Mucosa of descending colon (tissue), 3 donors: ENCODE measurements at regions not wholly inside any gene's neighbourhood (a gene's known extent, or its start where the extent isn't known, plus 50 kb on each side); places are given as distances from the start of the nearest gene placed in this dataset.

Source experiments
- ATAC-seq: fragments of 200-7000 bp; cut with Tn5 transposase; one replicate; pipeline ENCODE4 v1.9.1; 2020; ENCODE audit warnings: mild to moderate bottlenecking, moderate library complexity
- DNase-seq, 3 donors: peaks; one replicate each; pipeline ENCODE4 v3.0.0-alpha.2; 2020
- H3K36me3 ChIP-seq: fragments of 200-600 bp; one replicate; pipeline ENCODE4 v1.8.0; 2021; ENCODE audit warnings: low read depth, mild to moderate bottlenecking
- H3K4me1 ChIP-seq: fragments of 200-600 bp; one replicate; pipeline ENCODE4 v1.8.0; 2021; ENCODE audit warnings: low read depth, mild to moderate bottlenecking
- H3K4me3 ChIP-seq: fragments of 200-600 bp; one replicate; pipeline ENCODE4 v1.8.0; 2021; ENCODE audit warnings: mild to moderate bottlenecking
- H3K9me3 ChIP-seq: fragments of 200-600 bp; one replicate; pipeline ENCODE4 v1.8.0; 2021; ENCODE audit warnings: mild to moderate bottlenecking
- CTCF ChIP-seq: fragments of 200-600 bp; IDR thresholded peaks from one replicate; pipeline ENCODE4 v1.8.0; 2022; ENCODE audit warnings: antibody characterized with exemption, mild to moderate bottlenecking
- intact Hi-C, 2 donors: fragments of 100-400 bp; cut with DNase I in 1 of 2; cut with micrococcal nuclease in 1 of 2; formaldehyde crosslinking; loops; one replicate each; pipeline versions ENCODE4 v1.11.0 to v1.11.1; 2022; cut with DNase I, micrococcal nuclease
- donor health status: DM: no; HTN: no; CAD: no; lungs with moderate emphysema.
- donor health status: DM: no; HTN: no; CAD: no.
- donor health status: DM: no; HTN: yes; CAD: no.

GRCh38 chr9:20015427-20015931 is 226.6 kb upstream of the SLC24A2 start:
- H3K4me3 ChIP-seq, result no peak overlapping the region
- H3K4me1 ChIP-seq, result no peaks in the 10 kb centered on the region
- ATAC-seq (no peak), DNase-seq (no peak)
- no peaks in the 10 kb centered on the region for H3K9me3 ChIP-seq
- no peak for TF ChIP-seq CTCF
- intact Hi-C loops, result no loop called here
- H3K36me3 ChIP-seq, result no peaks in the 10 kb centered on the region

- intact Hi-C loops, result no loop called here
- ATAC-seq, result no peak
- no peaks in the 10 kb centered on the region for H3K36me3 ChIP-seq
- H3K4me3 ChIP-seq, result no peak overlapping the region
- no peak for DNase-seq
- TF ChIP-seq CTCF, result no peak
- no peaks in the 10 kb centered on the region for H3K4me1 ChIP-seq
- H3K9me3 ChIP-seq, result no peaks in the 10 kb centered on the region
These were observed 225.3 kb upstream of the SLC24A2 start for GRCh38 chr9:20014168-20014567.

- ATAC-seq (no peak), DNase-seq (no peak)
- Histone ChIP-seq H3K36me3 (no peaks in the 10 kb centered on the region), H3K4me3 (no peak overlapping the region), H3K9me3 (no peaks in the 10 kb centered on the region), H3K4me1 (no peaks in the 10 kb centered on the region)
- no peak for TF ChIP-seq CTCF
- intact Hi-C loops, result no loop called here
These were observed 223.4 kb upstream of the SLC24A2 start for GRCh38 chr9:20012232-20012631.

GRCh38 chr9:20009606-20010005 is 220.8 kb upstream of the SLC24A2 start:
- TF ChIP-seq CTCF, result no peak
- no peak for DNase-seq
- Histone ChIP-seq H3K4me1 (no peaks in the 10 kb centered on the region), H3K9me3 (no peaks in the 10 kb centered on the region), H3K36me3 (no peaks in the 10 kb centered on the region), H3K4me3 (no peak overlapping the region)
- no peak for ATAC-seq
- intact Hi-C loops, result no loop called here

GRCh38 chr9:20002011-20002410 is 213.2 kb upstream of the SLC24A2 start:
- no peak for TF ChIP-seq CTCF
- Histone ChIP-seq H3K4me1 (no peaks in the 10 kb centered on the region), H3K4me3 (no peak overlapping the region), H3K9me3 (no peaks in the 10 kb centered on the region), H3K36me3 (no peaks in the 10 kb centered on the region)
- DNase-seq (no peak), ATAC-seq (no peak)
- intact Hi-C loops, result no loop called here

- no peaks in the 10 kb centered on the region for H3K36me3 ChIP-seq
- H3K4me1 ChIP-seq, result no peaks in the 10 kb centered on the region
- no peak overlapping the region for H3K4me3 ChIP-seq
- intact Hi-C loops, result no loop called here
- no peak for ATAC-seq
- H3K9me3 ChIP-seq, result no peaks in the 10 kb centered on the region
- no peak for DNase-seq
- TF ChIP-seq CTCF, result no peak
These were observed 212.2 kb upstream of the SLC24A2 start for GRCh38 chr9:20001058-20001457.
